Suprapubic skin (tissue), 3 donors: ENCODE measurements at regions not wholly inside any gene's neighbourhood (a gene's known extent, or its start where the extent isn't known, plus 50 kb on each side); places are given as distances from the start of the nearest gene placed in this dataset.

Experiments used
- POLR2AphosphoS5 ChIP-seq, 3 donors: sonication (generic); formaldehyde crosslinking; IDR thresholded peaks; one replicate each; pipeline ENCODE4 v1.6.1; 2017; ENCODE audit warnings: antibody characterized with exemption in 3 of 3
- TF ChIP-seq, protein P1 (sequence below), 2 donors: fragments of 200-600 bp in 1 of 2; fragments of 450-650 bp in 1 of 2; sonication (generic) in 1 of 2; IDR thresholded peaks; one replicate each; pipeline ENCODE4 v1.5.1; 2016 to 2019; ENCODE audit warnings: antibody characterized with exemption in 2 of 2, mild to moderate bottlenecking in 1 of 2, moderate library complexity in 1 of 2

DNA sequence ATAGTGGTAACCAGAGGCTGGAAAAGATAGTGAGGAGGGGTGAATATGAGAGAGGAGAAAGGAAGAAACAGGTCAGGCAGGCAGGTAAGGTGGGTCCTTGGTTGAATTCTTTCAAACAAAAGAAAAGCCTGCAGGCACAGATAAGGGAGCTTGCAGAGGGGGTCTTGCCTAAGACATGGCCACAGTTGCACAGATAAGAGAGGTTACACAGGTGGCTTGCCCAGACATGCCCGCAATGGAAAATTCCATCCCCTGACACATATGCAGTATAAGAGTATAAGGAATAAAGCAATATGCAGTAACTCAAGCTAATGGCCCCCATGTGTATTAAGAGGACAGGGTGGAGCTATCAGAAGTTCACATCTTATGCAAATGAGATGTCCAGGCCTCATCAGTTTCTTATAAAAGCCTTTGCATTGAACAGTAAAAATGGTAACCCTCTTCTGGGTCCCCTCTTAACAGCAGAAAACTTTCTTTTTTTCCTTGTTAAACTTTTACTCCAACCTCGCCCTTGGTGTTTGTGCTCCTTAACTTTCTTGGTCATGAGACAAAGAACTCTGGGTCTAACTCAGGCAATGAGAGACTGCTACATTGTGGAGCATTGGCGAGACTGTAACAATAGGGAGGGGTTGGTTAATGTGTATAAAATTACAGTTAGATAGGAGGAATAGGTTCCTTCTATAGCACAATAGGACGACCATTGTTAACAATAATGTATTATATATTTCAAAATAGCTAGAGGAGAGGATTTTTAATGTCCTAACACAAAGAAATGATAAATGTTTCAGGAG is 764.6 kb downstream of the TSN start:
- TF ChIP-seq, protein P1, sequence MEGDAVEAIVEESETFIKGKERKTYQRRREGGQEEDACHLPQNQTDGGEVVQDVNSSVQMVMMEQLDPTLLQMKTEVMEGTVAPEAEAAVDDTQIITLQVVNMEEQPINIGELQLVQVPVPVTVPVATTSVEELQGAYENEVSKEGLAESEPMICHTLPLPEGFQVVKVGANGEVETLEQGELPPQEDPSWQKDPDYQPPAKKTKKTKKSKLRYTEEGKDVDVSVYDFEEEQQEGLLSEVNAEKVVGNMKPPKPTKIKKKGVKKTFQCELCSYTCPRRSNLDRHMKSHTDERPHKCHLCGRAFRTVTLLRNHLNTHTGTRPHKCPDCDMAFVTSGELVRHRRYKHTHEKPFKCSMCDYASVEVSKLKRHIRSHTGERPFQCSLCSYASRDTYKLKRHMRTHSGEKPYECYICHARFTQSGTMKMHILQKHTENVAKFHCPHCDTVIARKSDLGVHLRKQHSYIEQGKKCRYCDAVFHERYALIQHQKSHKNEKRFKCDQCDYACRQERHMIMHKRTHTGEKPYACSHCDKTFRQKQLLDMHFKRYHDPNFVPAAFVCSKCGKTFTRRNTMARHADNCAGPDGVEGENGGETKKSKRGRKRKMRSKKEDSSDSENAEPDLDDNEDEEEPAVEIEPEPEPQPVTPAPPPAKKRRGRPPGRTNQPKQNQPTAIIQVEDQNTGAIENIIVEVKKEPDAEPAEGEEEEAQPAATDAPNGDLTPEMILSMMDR (IDR thresholded peaks at IDR 0.05) = no peak
- TF ChIP-seq POLR2AphosphoS5 (IDR thresholded peaks at IDR 0.05) = no peak
